ENCODE measurements at regions not wholly inside any gene's neighbourhood (a gene's known extent, or its start where the extent isn't known, plus 50 kb on each side); places are given as distances from the start of the nearest gene placed in this dataset.

DNA sequence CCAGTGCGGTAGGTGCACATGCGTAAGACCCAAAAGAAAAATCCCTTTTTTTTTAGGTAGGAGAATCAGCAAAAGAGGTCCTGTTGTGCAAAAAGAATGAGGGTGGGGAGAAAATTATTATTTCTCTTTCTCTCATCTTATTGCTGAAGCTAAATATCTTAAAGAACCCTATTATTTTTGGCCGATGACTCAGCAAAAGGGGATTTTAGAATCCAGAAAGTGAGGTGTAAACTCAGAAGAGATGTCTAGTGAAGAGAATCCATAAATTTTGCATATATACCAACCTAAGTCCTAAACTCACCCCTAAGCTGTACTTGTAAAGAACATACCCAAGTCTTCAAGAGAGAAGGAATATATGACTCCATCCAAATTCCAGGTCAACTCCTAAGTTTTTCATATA is 386.3 kb upstream of the ZNF717 start:
- TF ChIP-seq POLR2A (IDR thresholded peaks at IDR 0.05), result no peak
- TF ChIP-seq, protein P1, sequence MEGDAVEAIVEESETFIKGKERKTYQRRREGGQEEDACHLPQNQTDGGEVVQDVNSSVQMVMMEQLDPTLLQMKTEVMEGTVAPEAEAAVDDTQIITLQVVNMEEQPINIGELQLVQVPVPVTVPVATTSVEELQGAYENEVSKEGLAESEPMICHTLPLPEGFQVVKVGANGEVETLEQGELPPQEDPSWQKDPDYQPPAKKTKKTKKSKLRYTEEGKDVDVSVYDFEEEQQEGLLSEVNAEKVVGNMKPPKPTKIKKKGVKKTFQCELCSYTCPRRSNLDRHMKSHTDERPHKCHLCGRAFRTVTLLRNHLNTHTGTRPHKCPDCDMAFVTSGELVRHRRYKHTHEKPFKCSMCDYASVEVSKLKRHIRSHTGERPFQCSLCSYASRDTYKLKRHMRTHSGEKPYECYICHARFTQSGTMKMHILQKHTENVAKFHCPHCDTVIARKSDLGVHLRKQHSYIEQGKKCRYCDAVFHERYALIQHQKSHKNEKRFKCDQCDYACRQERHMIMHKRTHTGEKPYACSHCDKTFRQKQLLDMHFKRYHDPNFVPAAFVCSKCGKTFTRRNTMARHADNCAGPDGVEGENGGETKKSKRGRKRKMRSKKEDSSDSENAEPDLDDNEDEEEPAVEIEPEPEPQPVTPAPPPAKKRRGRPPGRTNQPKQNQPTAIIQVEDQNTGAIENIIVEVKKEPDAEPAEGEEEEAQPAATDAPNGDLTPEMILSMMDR (IDR thresholded peaks at IDR 0.05), result no peak

Measured in Peyer's patch (tissue), 4 donors.